Fibroblast of lung (primary cell): ENCODE measurements at regions not wholly inside any gene's neighbourhood (a gene's known extent, or its start where the extent isn't known, plus 50 kb on each side); places are given as distances from the start of the nearest gene placed in this dataset.

Experiments
- CTCF ChIP-seq, 2 donors: IDR thresholded peaks in 1 of 2; conservative IDR thresholded peaks in 1 of 2; 1 replicate in 1 of 2; 2 replicates in 1 of 2; pipeline ENCODE4 v1.5.1; 2011 to 2012; ENCODE audit warnings: low read length in 2 of 2, control low read depth in 1 of 2, inconsistent platforms in 1 of 2, low read depth in 1 of 2, mild to moderate bottlenecking in 1 of 2
- EZH2 ChIP-seq: IDR thresholded peaks from 2 replicates; pipeline ENCODE4 v1.5.1; 2012; ENCODE audit warnings: low read length, control low read depth, mild to moderate bottlenecking; ENCODE audit errors: missing control alignments

GRCh38 chr11:29616611-29617010 lies 400.2 kb downstream of the KCNA4 start:
- TF ChIP-seq CTCF (conservative IDR thresholded peaks at IDR 0.05 in 1 of 2, IDR thresholded peaks at IDR 0.05 in 1 of 2; ENCODE audit: low read depth in 1 of 2, low read length in 2 of 2) = no peak
- TF ChIP-seq EZH2 = no peak
